H1 (cell line): ENCODE measurements at regions not wholly inside any gene's neighbourhood (a gene's known extent, or its start where the extent isn't known, plus 50 kb on each side); places are given as distances from the start of the nearest gene placed in this dataset.
"Not testable (repeated sequence)": the region's sequence is repeated elsewhere in the genome, so short reads cannot be mapped to it uniquely, and the experiment has no call there.

Source experiments
- CTCF ChIA-PET: fragments of 300-600 bp; sonication (Branson Sonifier 250); formaldehyde crosslinking; loops from one replicate; lab custom pipeline; 2021; ENCODE audit not compliant: partially characterized antibody; lab: Charles Lee
- POLR2A ChIA-PET: fragments of 300-600 bp; sonication (Branson Sonifier 250); formaldehyde crosslinking; loops from one replicate; lab custom pipeline; 2021; ENCODE audit warnings: inconsistent platforms; ENCODE audit not compliant: partially characterized antibody; lab: Charles Lee
- DNase-seq, 2 experiments: peaks; one replicate each; pipeline versions ENCODE4 v3.0.0 to v3.0.0-alpha.2; 2010 to 2022; ENCODE audit warnings: low spot score in 2 of 2, low read depth in 1 of 2, mixed read lengths in 1 of 2
- FAIRE-seq: peaks from 2 replicates; lab custom pipeline; 2011; peaks lifted over from hg19 to GRCh38; lab: Jason Lieb, UNC
- H2AFZ ChIP-seq: 2 replicates; pipeline ENCODE4 v1.8.1; 2012; ENCODE audit warnings: low read length, inconsistent platforms
- H2AK5ac ChIP-seq: 2 replicates; pipeline ENCODE4 v1.6.1; 2013; ENCODE audit warnings: low read depth, low read length
- H2BK120ac ChIP-seq: replicated peaks from 2 replicates; pipeline ENCODE3; 2013; ENCODE audit warnings: low read depth, low read length, inconsistent platforms
- H2BK12ac ChIP-seq: 2 replicates; pipeline ENCODE4 v1.6.1; 2013; ENCODE audit warnings: low read depth, low read length
- H2BK15ac ChIP-seq: 2 replicates; pipeline ENCODE4 v1.6.1; 2013; ENCODE audit warnings: low read length
- H2BK20ac ChIP-seq: 2 replicates; pipeline ENCODE4 v1.6.1; 2013; ENCODE audit warnings: low read length
- H2BK5ac ChIP-seq: 2 replicates; pipeline ENCODE4 v1.6.1; 2013; ENCODE audit warnings: low read depth, low read length
- H3K14ac ChIP-seq: 2 replicates; pipeline ENCODE4 v1.6.1; 2013; ENCODE audit warnings: inconsistent platforms; ENCODE audit not compliant: insufficient read length
- H3K18ac ChIP-seq: 2 replicates; pipeline ENCODE4 v1.6.1; 2013; ENCODE audit warnings: low read length; ENCODE audit errors: extremely low read depth
- H3K23ac ChIP-seq: 2 replicates; pipeline ENCODE4 v1.6.1; 2013; ENCODE audit warnings: inconsistent platforms; ENCODE audit not compliant: insufficient read length
- H3K23me2 ChIP-seq: 2 replicates; pipeline ENCODE4 v1.6.1; 2013; ENCODE audit warnings: low read depth, low read length
- H3K27ac ChIP-seq: 2 replicates; pipeline ENCODE4 v1.6.1; 2011; ENCODE audit warnings: low read depth, low read length, inconsistent platforms
- H3K27me3 ChIP-seq, 4 experiments: replicated peaks in 1 of 4; 1 replicate in 1 of 4; 2 replicates in 3 of 4; pipeline versions ENCODE4 v1.6.1 to v1.8.1; 2011 to 2013; ENCODE audit warnings: low read length in 3 of 4, mild to moderate bottlenecking in 3 of 4, inconsistent platforms in 2 of 4, mixed read lengths in 2 of 4, moderate library complexity in 1 of 4; ENCODE audit not compliant: control insufficient read depth in 3 of 4, insufficient read depth in 3 of 4; ENCODE audit errors: extremely low read depth in 1 of 4
- H3K36me3 ChIP-seq, 4 experiments: 2 replicates each; pipeline versions ENCODE4 v1.6.1 to v1.8.1; 2011 to 2013; ENCODE audit warnings: mild to moderate bottlenecking in 4 of 4, low read length in 3 of 4, moderate library complexity in 2 of 4, control low read depth in 1 of 4, inconsistent platforms in 1 of 4; ENCODE audit not compliant: insufficient read depth in 4 of 4, control insufficient read depth in 2 of 4
- H3K4ac ChIP-seq: replicated peaks from 2 replicates; pipeline ENCODE3; 2013; ENCODE audit warnings: low read length, low read depth, mixed read lengths, inconsistent platforms; ENCODE audit not compliant: insufficient read length
- H3K4me1 ChIP-seq, 4 experiments: replicated peaks in 1 of 4; 1 replicate in 1 of 4; 2 replicates in 3 of 4; pipeline versions ENCODE4 v1.6.1 to v1.8.1; 2011 to 2013; ENCODE audit warnings: low read length in 3 of 4, inconsistent platforms in 2 of 4, mixed read lengths in 1 of 4; ENCODE audit not compliant: insufficient read depth in 4 of 4, control insufficient read depth in 3 of 4
- H3K4me2 ChIP-seq, 2 experiments: 2 replicates each; pipeline versions ENCODE4 v1.6.1 to v1.8.1; 2011 to 2013; ENCODE audit warnings: low read depth in 2 of 2, low read length in 2 of 2, control low read depth in 1 of 2, inconsistent platforms in 1 of 2, mild to moderate bottlenecking in 1 of 2; ENCODE audit not compliant: insufficient read depth in 1 of 2
- H3K4me3 ChIP-seq, 4 experiments: fragments of 200-600, 300-600 bp in 1 of 4; sonication (generic), shearing (Covaris generic), sonication (Bioruptor Twin) in 1 of 4; 2 replicates each; pipeline versions ENCODE4 v1.5.1 to v1.8.1; 2011 to 2016; ENCODE audit warnings: low read length in 4 of 4, low read depth in 3 of 4, control low read depth in 2 of 4, inconsistent platforms in 2 of 4, mild to moderate bottlenecking in 2 of 4, mixed read lengths in 1 of 4, moderate library complexity in 1 of 4; ENCODE audit not compliant: insufficient read depth in 2 of 4; ENCODE audit errors: extremely low read depth in 1 of 4
- H3K56ac ChIP-seq: replicated peaks from 2 replicates; pipeline ENCODE3; 2013; ENCODE audit warnings: low read depth, mild to moderate bottlenecking, mixed read lengths, low read length, inconsistent platforms; ENCODE audit not compliant: insufficient read length
- H3K79me1 ChIP-seq: 2 replicates; pipeline ENCODE4 v1.6.1; 2013; ENCODE audit warnings: low read depth, low read length, control low read depth
- H3K79me2 ChIP-seq, 2 experiments: 2 replicates each; pipeline versions ENCODE4 v1.6.1 to v1.8.1; 2012 to 2013; ENCODE audit warnings: low read length in 2 of 2, mild to moderate bottlenecking in 2 of 2, inconsistent platforms in 1 of 2; ENCODE audit not compliant: insufficient read depth in 2 of 2, control insufficient read depth in 1 of 2
- H3K9ac ChIP-seq, 4 experiments: replicated peaks in 1 of 4; 1 replicate in 1 of 4; 2 replicates in 3 of 4; pipeline versions ENCODE4 v1.6.1 to v1.8.1; 2011 to 2013; ENCODE audit warnings: low read depth in 3 of 4, low read length in 3 of 4, control low read depth in 2 of 4, mild to moderate bottlenecking in 2 of 4, moderate library complexity in 2 of 4, inconsistent platforms in 1 of 4; ENCODE audit errors: extremely low read depth in 1 of 4
- H3K9me3 ChIP-seq, 2 experiments: 2 replicates each; pipeline versions ENCODE4 v1.6.1 to v1.8.1; 2012 to 2013; ENCODE audit warnings: mild to moderate bottlenecking in 2 of 2, moderate library complexity in 2 of 2, control low read depth in 1 of 2, inconsistent platforms in 1 of 2, low read depth in 1 of 2, low read length in 1 of 2, mixed read lengths in 1 of 2; ENCODE audit not compliant: insufficient read depth in 2 of 2
- H4K20me1 ChIP-seq, 2 experiments: replicated peaks in 1 of 2; 2 replicates each; pipeline versions ENCODE3 to v1.8.1; 2011 to 2013; ENCODE audit warnings: inconsistent platforms in 2 of 2, low read length in 2 of 2, mild to moderate bottlenecking in 1 of 2; ENCODE audit not compliant: insufficient read depth in 2 of 2, control insufficient read depth in 1 of 2
- H4K5ac ChIP-seq: 2 replicates; pipeline ENCODE4 v1.6.1; 2013; ENCODE audit warnings: low read length, low read depth, mixed read lengths, inconsistent platforms; ENCODE audit not compliant: insufficient read length
- H4K8ac ChIP-seq: 2 replicates; pipeline ENCODE4 v1.8.0; 2013; ENCODE audit warnings: mild to moderate bottlenecking, moderate library complexity, low read length, inconsistent platforms; ENCODE audit not compliant: insufficient read depth; ENCODE audit errors: extremely low read depth
- H4K91ac ChIP-seq: replicated peaks from 2 replicates; pipeline ENCODE3; 2013; ENCODE audit warnings: low read length, mixed read lengths, inconsistent platforms; ENCODE audit not compliant: insufficient read length
- FOSL1 ChIP-seq: IDR thresholded peaks from 2 replicates; pipeline ENCODE4 v1.6.1; 2011; ENCODE audit warnings: mild to moderate bottlenecking, low read depth, low read length, moderate library complexity; ENCODE audit not compliant: insufficient read depth
- POU5F1 ChIP-seq: IDR thresholded peaks from 2 replicates; pipeline ENCODE4 v1.6.1; 2011; ENCODE audit warnings: low read depth, mild to moderate bottlenecking, low read length, moderate library complexity
- RXRA ChIP-seq: IDR thresholded peaks from 2 replicates; pipeline ENCODE4 v1.6.1; 2011; ENCODE audit warnings: low read depth, mild to moderate bottlenecking, low read length, moderate library complexity; ENCODE audit not compliant: insufficient read depth
- SIRT6 ChIP-seq: IDR thresholded peaks from one replicate; pipeline ENCODE4 v1.7.1; 2012; ENCODE audit warnings: low read length, inconsistent platforms
- WGBS, 2 experiments: shearing (Covaris generic) in 1 of 2; methylation state at CpG; one replicate each; pipeline versions ENCODE4 v1.1.6 to v1.1.7; 2013 to 2015; ENCODE audit warnings: low lambda C conversion rate in 2 of 2, mixed read lengths in 2 of 2, inconsistent platforms in 1 of 2, low coverage in 1 of 2, missing lambda C conversion rate in 1 of 2; ENCODE audit not compliant: insufficient replicate concordance in 2 of 2, insufficient coverage in 1 of 2, insufficient read length in 1 of 2; ENCODE audit errors: extremely low coverage in 1 of 2, missing lambda C conversion rate in 1 of 2; 5-methylcytosine and 5-hydroxymethylcytosine counted together

GRCh38 chr3:81867875-81868274, 106.4 kb upstream of the GBE1 start (continued):
- no peak for TF ChIP-seq POU5F1
- no peak for TF ChIP-seq RXRA
- TF ChIP-seq SIRT6 = no peak
- no peak for TF ChIP-seq FOSL1

- FAIRE-seq, H2BK15ac ChIP-seq, H2BK20ac ChIP-seq, H3K18ac ChIP-seq, H3K79me2 ChIP-seq, H3K23me2 ChIP-seq, DNase-seq, H3K4me1 ChIP-seq, H3K9ac ChIP-seq, H3K27ac ChIP-seq, H2BK120ac ChIP-seq, H2BK12ac ChIP-seq, H2AFZ ChIP-seq, H3K27me3 ChIP-seq, POLR2A ChIA-PET, H2AK5ac ChIP-seq, H3K56ac ChIP-seq, H3K14ac ChIP-seq, H4K8ac ChIP-seq, H3K36me3 ChIP-seq, H3K4me3 ChIP-seq, H4K91ac ChIP-seq, H3K4me2 ChIP-seq, H3K79me1 ChIP-seq, H3K9me3 ChIP-seq, H4K5ac ChIP-seq, H4K20me1 ChIP-seq, H3K4ac ChIP-seq, H2BK5ac ChIP-seq, H3K23ac ChIP-seq: not testable (repeated sequence)
- 89% methylated on average over 5 of the region's 5 CpGs; no CpG with 5 or more reads in 1 of the 2 experiments for WGBS, 2 experiments
- CTCF ChIA-PET = interaction anchor here (0.9 to 1.2 kb wide), 2 partner anchors 10 to 45 kb away, joined by 3 to 4 read pairs; no protein-coding TSS in a partner anchor
Measured at GRCh38 chr3:81865164-81865563, 103.7 kb upstream of the GBE1 start.
